Mesenchymal stem cell (in vitro differentiated cells and primary cell): ENCODE measurements at regions not wholly inside any gene's neighbourhood (a gene's known extent, or its start where the extent isn't known, plus 50 kb on each side); places are given as distances from the start of the nearest gene placed in this dataset.
A peak's percentile ranks its signal among the peaks of the same experiment; 100 is the strongest.

Source experiments
- DNase-seq: peaks from one replicate; pipeline ENCODE4 v3.0.0-alpha.2; 2013
- H2AFZ ChIP-seq: one replicate; pipeline ENCODE4 v1.6.1; 2013; ENCODE audit warnings: low read depth, mild to moderate bottlenecking, control low read depth, inconsistent platforms, low read length, moderate library complexity
- H2AK5ac ChIP-seq: 2 replicates; pipeline ENCODE4 v1.6.1; 2013; ENCODE audit warnings: low read length, moderate library complexity, mild to moderate bottlenecking, inconsistent platforms; ENCODE audit not compliant: severe bottlenecking
- H2BK120ac ChIP-seq: one replicate; pipeline ENCODE4 v1.6.1; 2013; ENCODE audit warnings: low read depth, mild to moderate bottlenecking, inconsistent platforms, low read length, moderate library complexity
- H2BK12ac ChIP-seq, 2 experiments: one replicate each; pipeline ENCODE4 v1.6.1; 2013; ENCODE audit warnings: inconsistent platforms in 2 of 2, low read length in 2 of 2, mild to moderate bottlenecking in 2 of 2, moderate library complexity in 2 of 2, control low read depth in 1 of 2
- H2BK15ac ChIP-seq: one replicate; pipeline ENCODE4 v1.6.1; 2013; ENCODE audit warnings: mild to moderate bottlenecking, low read depth, inconsistent platforms; ENCODE audit not compliant: poor library complexity, severe bottlenecking
- H2BK5ac ChIP-seq: 2 replicates; pipeline ENCODE4 v1.6.1; 2013; ENCODE audit warnings: low read depth, mild to moderate bottlenecking, low read length, control low read depth, inconsistent platforms; ENCODE audit not compliant: poor library complexity, severe bottlenecking
- H3K14ac ChIP-seq, 2 experiments: one replicate each; pipeline ENCODE4 v1.6.1; 2013; ENCODE audit warnings: inconsistent platforms in 2 of 2, low read length in 2 of 2, control low read depth in 1 of 2, mild to moderate bottlenecking in 1 of 2, moderate library complexity in 1 of 2
- H3K18ac ChIP-seq, 2 experiments: one replicate each; pipeline ENCODE4 v1.6.1; 2013; ENCODE audit warnings: inconsistent platforms in 2 of 2, low read length in 2 of 2, control low read depth in 1 of 2, low read depth in 1 of 2, mild to moderate bottlenecking in 1 of 2
- H3K23ac ChIP-seq, 2 experiments: one replicate each; pipeline ENCODE4 v1.6.1; 2013; ENCODE audit warnings: inconsistent platforms in 2 of 2, low read length in 2 of 2, mild to moderate bottlenecking in 2 of 2, moderate library complexity in 2 of 2, control low read depth in 1 of 2
- H3K27ac ChIP-seq: 2 replicates; pipeline ENCODE4 v1.5.1; 2013; ENCODE audit warnings: mild to moderate bottlenecking, moderate library complexity, low read length, control low read depth, inconsistent platforms; ENCODE audit not compliant: poor library complexity, severe bottlenecking
- H3K27me3 ChIP-seq, 2 experiments: 2 replicates each; pipeline versions ENCODE4 v1.6.1 to v1.7.0; 2013; ENCODE audit warnings: low read length in 2 of 2, mild to moderate bottlenecking in 2 of 2, moderate library complexity in 2 of 2, control low read depth in 1 of 2, inconsistent platforms in 1 of 2; ENCODE audit not compliant: control insufficient read depth in 1 of 2, insufficient read depth in 1 of 2
- H3K36me3 ChIP-seq, 2 experiments: 2 replicates each; pipeline versions ENCODE4 v1.6.1 to v1.7.0; 2013; ENCODE audit warnings: low read length in 2 of 2, control low read depth in 1 of 2, inconsistent platforms in 1 of 2, low read depth in 1 of 2, mild to moderate bottlenecking in 1 of 2; ENCODE audit not compliant: insufficient read depth in 2 of 2, control insufficient read depth in 1 of 2
- H3K4ac ChIP-seq, 2 experiments: one replicate each; pipeline ENCODE4 v1.6.1; 2013; ENCODE audit warnings: inconsistent platforms in 2 of 2, low read length in 2 of 2, mild to moderate bottlenecking in 2 of 2, moderate library complexity in 2 of 2, control low read depth in 1 of 2, low read depth in 1 of 2
- H3K4me1 ChIP-seq: 2 replicates; pipeline ENCODE4 v1.6.1; 2013; ENCODE audit warnings: low read depth, low read length, control low read depth; ENCODE audit not compliant: control insufficient read depth, insufficient read depth
- H3K4me2 ChIP-seq: 2 replicates; pipeline ENCODE4 v1.6.1; 2013; ENCODE audit warnings: low read length, mild to moderate bottlenecking, inconsistent platforms; ENCODE audit not compliant: poor library complexity, severe bottlenecking
- H3K4me3 ChIP-seq, 2 experiments: 2 replicates each; pipeline versions ENCODE4 v1.5.1 to v1.7.0; 2013; ENCODE audit warnings: low read length in 2 of 2, mild to moderate bottlenecking in 2 of 2, control low read depth in 1 of 2, low read depth in 1 of 2; ENCODE audit not compliant: insufficient read depth in 1 of 2
- H3K79me1 ChIP-seq: replicated peaks from 2 replicates; pipeline ENCODE4 v1.6.1; 2013; ENCODE audit warnings: mild to moderate bottlenecking, control low read depth, low read length, inconsistent platforms; ENCODE audit not compliant: poor library complexity, severe bottlenecking
- H3K9ac ChIP-seq: 2 replicates; pipeline ENCODE4 v1.7.0; 2013; ENCODE audit warnings: mild to moderate bottlenecking, low read length, moderate library complexity
- H3K9me3 ChIP-seq: 2 replicates; pipeline ENCODE4 v1.7.0; 2013; ENCODE audit warnings: mild to moderate bottlenecking, low read length; ENCODE audit not compliant: control insufficient read depth
- H4K8ac ChIP-seq: one replicate; pipeline ENCODE4 v1.6.1; 2013; ENCODE audit warnings: inconsistent platforms, mild to moderate bottlenecking, low read length, moderate library complexity
- H4K91ac ChIP-seq: one replicate; pipeline ENCODE4 v1.6.1; 2013; ENCODE audit warnings: mild to moderate bottlenecking, low read length, inconsistent platforms
- WGBS: methylation state at CpG from one replicate; pipeline ENCODE4 v1.1.7; 2013; ENCODE audit warnings: mixed read lengths; 5-methylcytosine and 5-hydroxymethylcytosine counted together

- Histone ChIP-seq H2BK120ac (no peak overlapping the region), H4K91ac (no peak overlapping the region), H4K8ac (no peak overlapping the region), H3K27ac (no peak overlapping the region), H3K27me3 (no peaks in the 10 kb centered on the region), H3K4ac (no peak overlapping the region), H2BK5ac (no peak overlapping the region), H2BK12ac (no peak overlapping the region), H3K18ac (no peak overlapping the region), H3K79me1 (no peaks in the 10 kb centered on the region), H3K9ac (no peak overlapping the region), H3K9me3 (no peaks in the 10 kb centered on the region), H3K4me1 (no peaks in the 10 kb centered on the region), H2AFZ (no peak overlapping the region), H3K4me2 (no peak overlapping the region), H3K4me3 (no peak overlapping the region), H2BK15ac (no peak overlapping the region), H3K14ac (no peak overlapping the region), H3K36me3 (no peaks in the 10 kb centered on the region), H3K23ac (no peak overlapping the region), H2AK5ac (no peak overlapping the region)
- peak; percentile 56 for DNase-seq
Observed at GRCh38 chr10:108771106-108771505, 1152.2 kb downstream of the XPNPEP1 start.

GRCh38 chr10:108765794-108766193, 1157.5 kb downstream of the XPNPEP1 start:
- H2BK12ac ChIP-seq, result no peak overlapping the region
- no peak overlapping the region for H2AFZ ChIP-seq
- no peak overlapping the region for H2BK120ac ChIP-seq
- H3K18ac ChIP-seq, result peak overlapping the region in 1 of 2 experiments; percentile 3
- no peak overlapping the region for H2BK5ac ChIP-seq
- H4K8ac ChIP-seq, result no peak overlapping the region
- H3K27me3 ChIP-seq, result no peaks in the 10 kb centered on the region
- no peak overlapping the region for H3K9ac ChIP-seq
- no peaks in the 10 kb centered on the region for H3K79me1 ChIP-seq
- no peaks in the 10 kb centered on the region for H3K9me3 ChIP-seq
- no peak overlapping the region for H3K4me2 ChIP-seq
- H3K23ac ChIP-seq, result no peak overlapping the region
- 86% methylated on average over 1 of the region's 1 CpG for WGBS
- H4K91ac ChIP-seq, result no peak overlapping the region
- no peak overlapping the region for H2AK5ac ChIP-seq
- H3K27ac ChIP-seq, result no peak overlapping the region
- H2BK15ac ChIP-seq, result no peak overlapping the region
- no peak overlapping the region for H3K4ac ChIP-seq
- no peak overlapping the region for H3K4me3 ChIP-seq
- no peaks in the 10 kb centered on the region for H3K4me1 ChIP-seq
- H3K36me3 ChIP-seq, result no peaks in the 10 kb centered on the region
- peak overlapping the region in 1 of 2 experiments; percentile 15 for H3K14ac ChIP-seq
- no peak for DNase-seq

- no peak overlapping the region for H3K14ac ChIP-seq
- H3K23ac ChIP-seq, result no peak overlapping the region
- no peak overlapping the region for H3K27ac ChIP-seq
- no peak overlapping the region for H2AFZ ChIP-seq
- WGBS, result 35% methylated on average over 1 of the region's 1 CpG
- no peak overlapping the region for H3K9ac ChIP-seq
- H3K27me3 ChIP-seq, result no peaks in the 10 kb centered on the region
- no peaks in the 10 kb centered on the region for H3K79me1 ChIP-seq
- no peak for DNase-seq
- H3K4me1 ChIP-seq, result no peaks in the 10 kb centered on the region
- H4K91ac ChIP-seq, result no peak overlapping the region
- no peak overlapping the region for H2BK15ac ChIP-seq
- H3K4me3 ChIP-seq, result no peak overlapping the region
- no peaks in the 10 kb centered on the region for H3K9me3 ChIP-seq
- H4K8ac ChIP-seq, result no peak overlapping the region
- no peak overlapping the region for H2BK12ac ChIP-seq
- H3K4me2 ChIP-seq, result no peak overlapping the region
- H3K4ac ChIP-seq, result no peak overlapping the region
- no peak overlapping the region for H2AK5ac ChIP-seq
- no peak overlapping the region for H2BK5ac ChIP-seq
- no peaks in the 10 kb centered on the region for H3K36me3 ChIP-seq
- no peak overlapping the region for H3K18ac ChIP-seq
- no peak overlapping the region for H2BK120ac ChIP-seq
Observed at GRCh38 chr10:108757946-108758345, 1165.4 kb downstream of the XPNPEP1 start.

- H4K8ac ChIP-seq, result no peak overlapping the region
Observed at GRCh38 chr10:108755646-108756045, 1167.7 kb downstream of the XPNPEP1 start.

More at GRCh38 chr10:108755646-108756045, 1167.7 kb downstream of the XPNPEP1 start:
- H2BK15ac ChIP-seq, result no peak overlapping the region
- H3K36me3 ChIP-seq, result no peaks in the 10 kb centered on the region
- H3K9ac ChIP-seq, result no peak overlapping the region
- no peaks in the 10 kb centered on the region for H3K79me1 ChIP-seq
- no peaks in the 10 kb centered on the region for H3K4me1 ChIP-seq
- H2BK5ac ChIP-seq, result no peak overlapping the region
- WGBS, result 97% methylated on average over 1 of the region's 1 CpG
- no peak overlapping the region for H3K14ac ChIP-seq
- H2BK12ac ChIP-seq, result no peak overlapping the region
- no peak overlapping the region for H2AK5ac ChIP-seq
- no peak overlapping the region for H3K4me2 ChIP-seq
- no peak overlapping the region for H2BK120ac ChIP-seq
- H3K27ac ChIP-seq, result no peak overlapping the region
- no peak overlapping the region for H3K18ac ChIP-seq
- H3K23ac ChIP-seq, result no peak overlapping the region
- no peak for DNase-seq
- no peaks in the 10 kb centered on the region for H3K9me3 ChIP-seq
- no peak overlapping the region for H2AFZ ChIP-seq
- H3K4ac ChIP-seq, result no peak overlapping the region
- H4K91ac ChIP-seq, result no peak overlapping the region
- no peaks in the 10 kb centered on the region for H3K27me3 ChIP-seq
- no peak overlapping the region for H3K4me3 ChIP-seq
